Osteocyte (in vitro differentiated cells): ENCODE measurements at regions not wholly inside any gene's neighbourhood (a gene's known extent, or its start where the extent isn't known, plus 50 kb on each side); places are given as distances from the start of the nearest gene placed in this dataset.

Source experiments
- DNase-seq: peaks from one replicate; pipeline ENCODE4 v3.0.0; 2021; ENCODE audit warnings: mixed read lengths; ENCODE audit not compliant: unreplicated experiment; ENCODE audit errors: extremely low spot score
- H3K27ac Mint-ChIP-seq: one replicate; pipeline ENCODE4 v1.8.0; 2021; ENCODE audit warnings: mild to moderate bottlenecking, mixed read lengths; ENCODE audit not compliant: unreplicated experiment
- H3K27me3 Mint-ChIP-seq: one replicate; pipeline ENCODE4 v1.8.0; 2021; ENCODE audit warnings: mixed read lengths; ENCODE audit not compliant: unreplicated experiment
- H3K36me3 Mint-ChIP-seq: one replicate; pipeline ENCODE4 v1.8.0; 2021; ENCODE audit warnings: mixed read lengths; ENCODE audit not compliant: unreplicated experiment
- H3K4me1 Mint-ChIP-seq: one replicate; pipeline ENCODE4 v1.8.0; 2021; ENCODE audit warnings: mixed read lengths; ENCODE audit not compliant: unreplicated experiment
- H3K4me3 Mint-ChIP-seq: one replicate; pipeline ENCODE4 v1.8.0; 2021; ENCODE audit warnings: mild to moderate bottlenecking, moderate library complexity, mixed read lengths; ENCODE audit not compliant: unreplicated experiment
- H3K9me3 Mint-ChIP-seq: one replicate; pipeline ENCODE4 v1.8.0; 2021; ENCODE audit warnings: mixed read lengths; ENCODE audit not compliant: unreplicated experiment
- CTCF ChIP-seq: fragments of 200-600 bp; sonication (generic); IDR thresholded peaks from 2 replicates; pipeline ENCODE4 v1.5.0; 2021; ENCODE audit warnings: antibody characterized with exemption, mild to moderate bottlenecking, moderate library complexity

- H3K9me3 Mint-ChIP-seq, result no peaks in the 10 kb centered on the region
- peaks cover 53% of the 10 kb centered on the region for H3K4me1 Mint-ChIP-seq
- TF ChIP-seq CTCF, result no peak
- H3K36me3 Mint-ChIP-seq, result no peaks in the 10 kb centered on the region
- no peak overlapping the region for H3K27ac Mint-ChIP-seq
- H3K27me3 Mint-ChIP-seq, result no peaks in the 10 kb centered on the region
- DNase-seq, result no peak
- no peak overlapping the region for H3K4me3 Mint-ChIP-seq
These were observed 2112.6 kb upstream of the PIK3C3 start for GRCh38 chr18:39842366-39842914.

- H3K4me3 Mint-ChIP-seq, result peak overlapping the region; percentile 88
- H3K9me3 Mint-ChIP-seq, result no peaks in the 10 kb centered on the region
- H3K4me1 Mint-ChIP-seq, result peaks cover 53% of the 10 kb centered on the region
- TF ChIP-seq CTCF, result peak; percentile 80
- DNase-seq, result peak; percentile 87
- H3K27ac Mint-ChIP-seq, result peak overlapping the region; percentile 85
- no peaks in the 10 kb centered on the region for H3K27me3 Mint-ChIP-seq
- H3K36me3 Mint-ChIP-seq, result no peaks in the 10 kb centered on the region
These were observed 2113.3 kb upstream of the PIK3C3 start for GRCh38 chr18:39841482-39842365.

GRCh38 chr18:39840856-39841481 is 2114.1 kb upstream of the PIK3C3 start:
- Mint-ChIP-seq H3K4me1 (peaks cover 52% of the 10 kb centered on the region), H3K36me3 (no peaks in the 10 kb centered on the region), H3K27me3 (no peaks in the 10 kb centered on the region), H3K27ac (peak overlapping the region; percentile 85), H3K9me3 (no peaks in the 10 kb centered on the region), H3K4me3 (peak overlapping the region; percentile 88)
- TF ChIP-seq CTCF, result no peak
- DNase-seq, result no peak

GRCh38 chr18:39840406-39840805 is 2114.6 kb upstream of the PIK3C3 start:
- H3K4me3 Mint-ChIP-seq, result no peak overlapping the region
- H3K9me3 Mint-ChIP-seq, result no peaks in the 10 kb centered on the region
- H3K27me3 Mint-ChIP-seq, result no peaks in the 10 kb centered on the region
- no peaks in the 10 kb centered on the region for H3K36me3 Mint-ChIP-seq
- peak overlapping the region; percentile 85 for H3K27ac Mint-ChIP-seq
- H3K4me1 Mint-ChIP-seq, result peaks cover 51% of the 10 kb centered on the region
- no peak for TF ChIP-seq CTCF
- no peak for DNase-seq

GRCh38 chr18:39839782-39840181 is 2115.3 kb upstream of the PIK3C3 start:
- peak overlapping the region; percentile 85 for H3K27ac Mint-ChIP-seq
- no peaks in the 10 kb centered on the region for H3K36me3 Mint-ChIP-seq

More at GRCh38 chr18:39839782-39840181, 2115.3 kb upstream of the PIK3C3 start:
- Mint-ChIP-seq H3K4me3 (no peak overlapping the region), H3K27me3 (no peaks in the 10 kb centered on the region), H3K4me1 (peaks cover 48% of the 10 kb centered on the region), H3K9me3 (no peaks in the 10 kb centered on the region)
- DNase-seq, result no peak
- TF ChIP-seq CTCF, result no peak
